NT2/D1 (cell line): ENCODE measurements at regions not wholly inside any gene's neighbourhood (a gene's known extent, or its start where the extent isn't known, plus 50 kb on each side); places are given as distances from the start of the nearest gene placed in this dataset.

ENCODE experiments used
- SUZ12 ChIP-seq: IDR thresholded peaks from 2 replicates; pipeline ENCODE4 v1.6.1; 2011; ENCODE audit not compliant: insufficient read length, insufficient read depth; ENCODE audit errors: extremely low read depth
- YY1 ChIP-seq: IDR thresholded peaks from 2 replicates; pipeline ENCODE4 v1.6.1; 2011; ENCODE audit not compliant: insufficient read length, insufficient read depth
- ZNF274 ChIP-seq: IDR thresholded peaks from 2 replicates; pipeline ENCODE4 v1.6.1; 2011; ENCODE audit warnings: mild to moderate bottlenecking, low read depth, low read length

DNA sequence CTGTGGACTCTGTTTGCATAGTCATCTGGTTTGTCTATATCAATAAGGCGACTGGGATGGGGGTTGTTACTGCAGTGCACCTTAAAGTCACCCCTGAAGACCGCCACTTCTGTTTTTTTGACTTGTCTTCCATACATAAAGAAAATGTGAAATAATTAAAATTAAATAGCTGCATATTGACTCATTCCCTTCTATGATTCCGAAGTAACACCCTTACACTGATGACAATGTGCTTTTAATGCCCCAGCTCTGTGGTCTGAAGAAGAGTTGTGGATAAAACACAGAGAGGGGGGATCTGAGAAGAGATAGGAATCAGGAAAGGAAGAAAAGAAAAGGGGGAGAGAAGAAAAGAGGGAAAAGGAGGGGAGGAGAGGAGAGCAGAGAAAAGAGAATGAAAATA is 796.9 kb upstream of the MBL2 start:
- TF ChIP-seq ZNF274: no peak
- no peak for TF ChIP-seq SUZ12
- no peak for TF ChIP-seq YY1
